ENCODE measurements at regions not wholly inside any gene's neighbourhood (a gene's known extent, or its start where the extent isn't known, plus 50 kb on each side); places are given as distances from the start of the nearest gene placed in this dataset.

DNA sequence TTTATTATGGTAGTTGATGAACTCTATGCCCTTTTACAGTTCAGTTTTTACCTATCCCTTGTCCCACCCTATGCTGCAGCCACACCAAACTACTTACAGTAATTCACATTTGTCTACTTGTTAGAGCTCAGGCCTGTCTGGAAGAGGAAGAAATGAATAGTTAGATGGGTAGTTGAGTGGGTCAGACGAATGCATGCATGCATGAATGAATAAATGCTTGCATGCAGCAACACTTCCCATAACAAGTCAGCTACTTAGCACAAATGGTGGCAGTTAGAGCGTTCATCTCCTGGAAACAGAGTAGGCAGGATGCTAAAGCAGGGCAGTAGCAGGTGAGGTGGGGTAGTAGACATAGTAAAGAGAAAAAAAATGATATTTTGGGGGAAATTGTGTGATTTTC lies 322.3 kb downstream of the NDFIP2 start:
- no peak overlapping the region for H3K9ac ChIP-seq (ENCODE audit: low read length)
- no peak overlapping the region for H2AFZ ChIP-seq (ENCODE audit: low read depth, low read length, poor library complexity, severe bottlenecking)
- BruUV-seq (replicated peaks), result no TSS peak
- H3K27me3 ChIP-seq (ENCODE audit: insufficient read depth, low read length), result no peaks in the 10 kb centered on the region
- POLR2A ChIA-PET, result no interaction called here
- H3K4me2 ChIP-seq (ENCODE audit: low read length), result no peak overlapping the region
- H3K27ac ChIP-seq (ENCODE audit: low read depth, low read length), result no peak overlapping the region
- no peaks in the 10 kb centered on the region for H3K79me2 ChIP-seq (ENCODE audit: insufficient read depth, low read length)
- DNase-seq (ENCODE audit: low read depth, low spot score), result no peak
- H3K4me3 ChIP-seq (replicated peaks in 1 of 2; ENCODE audit: low read depth in 1 of 2, low read length in 2 of 2), result no peak overlapping the region
- H3K9me2 ChIP-seq (ENCODE audit: insufficient read depth), result no peaks in the 10 kb centered on the region
- H3K9me3 ChIP-seq (ENCODE audit: control insufficient read depth in 1 of 2, insufficient read depth in 1 of 2, low read depth in 1 of 2, low read length in 2 of 2), result no peaks in the 10 kb centered on the region; a peak in 1 of 4 replicates
- RAD21 ChIA-PET (ENCODE audit: low non-redundant PET in 1 of 2, low total read pairs in 2 of 2, uncharacterized antibody in 2 of 2, unreplicated experiment in 2 of 2), result no interaction called here
- intact Hi-C loops (cut with micrococcal nuclease), result no loop called here
- H3K36me3 ChIP-seq (ENCODE audit: control insufficient read depth in 1 of 2, insufficient read depth in 2 of 2, low read length in 2 of 2), result no peaks in the 10 kb centered on the region
- no peaks in the 10 kb centered on the region for H3K4me1 ChIP-seq (ENCODE audit: control insufficient read depth in 1 of 2, insufficient read depth in 2 of 2, low read length in 2 of 2)
- H4K20me1 ChIP-seq (ENCODE audit: insufficient read depth), result no peaks in the 10 kb centered on the region
- no peak for ATAC-seq
- CTCF ChIA-PET, result no interaction called here
- TF ChIP-seq ELF1 (IDR thresholded peaks at IDR 0.05; ENCODE audit: borderline replicate concordance, low read depth), result no peak
- TF ChIP-seq CEBPB (IDR thresholded peaks at IDR 0.05; ENCODE audit: low read depth), result no peak
- TF ChIP-seq YY1 (IDR thresholded peaks at IDR 0.05; ENCODE audit: extremely low read depth, insufficient replicate concordance, low read depth, low read length), result no peak
- TF ChIP-seq, protein P1, sequence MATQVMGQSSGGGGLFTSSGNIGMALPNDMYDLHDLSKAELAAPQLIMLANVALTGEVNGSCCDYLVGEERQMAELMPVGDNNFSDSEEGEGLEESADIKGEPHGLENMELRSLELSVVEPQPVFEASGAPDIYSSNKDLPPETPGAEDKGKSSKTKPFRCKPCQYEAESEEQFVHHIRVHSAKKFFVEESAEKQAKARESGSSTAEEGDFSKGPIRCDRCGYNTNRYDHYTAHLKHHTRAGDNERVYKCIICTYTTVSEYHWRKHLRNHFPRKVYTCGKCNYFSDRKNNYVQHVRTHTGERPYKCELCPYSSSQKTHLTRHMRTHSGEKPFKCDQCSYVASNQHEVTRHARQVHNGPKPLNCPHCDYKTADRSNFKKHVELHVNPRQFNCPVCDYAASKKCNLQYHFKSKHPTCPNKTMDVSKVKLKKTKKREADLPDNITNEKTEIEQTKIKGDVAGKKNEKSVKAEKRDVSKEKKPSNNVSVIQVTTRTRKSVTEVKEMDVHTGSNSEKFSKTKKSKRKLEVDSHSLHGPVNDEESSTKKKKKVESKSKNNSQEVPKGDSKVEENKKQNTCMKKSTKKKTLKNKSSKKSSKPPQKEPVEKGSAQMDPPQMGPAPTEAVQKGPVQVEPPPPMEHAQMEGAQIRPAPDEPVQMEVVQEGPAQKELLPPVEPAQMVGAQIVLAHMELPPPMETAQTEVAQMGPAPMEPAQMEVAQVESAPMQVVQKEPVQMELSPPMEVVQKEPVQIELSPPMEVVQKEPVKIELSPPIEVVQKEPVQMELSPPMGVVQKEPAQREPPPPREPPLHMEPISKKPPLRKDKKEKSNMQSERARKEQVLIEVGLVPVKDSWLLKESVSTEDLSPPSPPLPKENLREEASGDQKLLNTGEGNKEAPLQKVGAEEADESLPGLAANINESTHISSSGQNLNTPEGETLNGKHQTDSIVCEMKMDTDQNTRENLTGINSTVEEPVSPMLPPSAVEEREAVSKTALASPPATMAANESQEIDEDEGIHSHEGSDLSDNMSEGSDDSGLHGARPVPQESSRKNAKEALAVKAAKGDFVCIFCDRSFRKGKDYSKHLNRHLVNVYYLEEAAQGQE (IDR thresholded peaks at IDR 0.05; ENCODE audit: low read depth), result no peak
- TF ChIP-seq ZFX (IDR thresholded peaks at IDR 0.05), result no peak
- no peak for TF ChIP-seq SP1 (IDR thresholded peaks at IDR 0.05; ENCODE audit: low read depth)
- TF ChIP-seq, protein P2, sequence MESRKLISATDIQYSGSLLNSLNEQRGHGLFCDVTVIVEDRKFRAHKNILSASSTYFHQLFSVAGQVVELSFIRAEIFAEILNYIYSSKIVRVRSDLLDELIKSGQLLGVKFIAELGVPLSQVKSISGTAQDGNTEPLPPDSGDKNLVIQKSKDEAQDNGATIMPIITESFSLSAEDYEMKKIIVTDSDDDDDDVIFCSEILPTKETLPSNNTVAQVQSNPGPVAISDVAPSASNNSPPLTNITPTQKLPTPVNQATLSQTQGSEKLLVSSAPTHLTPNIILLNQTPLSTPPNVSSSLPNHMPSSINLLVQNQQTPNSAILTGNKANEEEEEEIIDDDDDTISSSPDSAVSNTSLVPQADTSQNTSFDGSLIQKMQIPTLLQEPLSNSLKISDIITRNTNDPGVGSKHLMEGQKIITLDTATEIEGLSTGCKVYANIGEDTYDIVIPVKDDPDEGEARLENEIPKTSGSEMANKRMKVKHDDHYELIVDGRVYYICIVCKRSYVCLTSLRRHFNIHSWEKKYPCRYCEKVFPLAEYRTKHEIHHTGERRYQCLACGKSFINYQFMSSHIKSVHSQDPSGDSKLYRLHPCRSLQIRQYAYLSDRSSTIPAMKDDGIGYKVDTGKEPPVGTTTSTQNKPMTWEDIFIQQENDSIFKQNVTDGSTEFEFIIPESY (IDR thresholded peaks at IDR 0.05; ENCODE audit: extremely low read depth, insufficient replicate concordance, low read length), result no peak
- TF ChIP-seq SRF (IDR thresholded peaks at IDR 0.05; ENCODE audit: low read depth), result no peak
- no peak for TF ChIP-seq EZH2 (IDR thresholded peaks at IDR 0.05)
- TF ChIP-seq EZH2phosphoT487 (IDR thresholded peaks at IDR 0.05; ENCODE audit: borderline replicate concordance), result no peak
- no peak for TF ChIP-seq RAD21 (IDR thresholded peaks at IDR 0.05; ENCODE audit: low read depth)
- TF ChIP-seq POLR2A (IDR thresholded peaks at IDR 0.05; ENCODE audit: borderline replicate concordance, extremely low read depth, insufficient read depth, insufficient read length), result no peak
- no peak for TF ChIP-seq POLR2AphosphoS5 (IDR thresholded peaks at IDR 0.05; ENCODE audit: low read depth, low read length)
- TF ChIP-seq, protein P3, sequence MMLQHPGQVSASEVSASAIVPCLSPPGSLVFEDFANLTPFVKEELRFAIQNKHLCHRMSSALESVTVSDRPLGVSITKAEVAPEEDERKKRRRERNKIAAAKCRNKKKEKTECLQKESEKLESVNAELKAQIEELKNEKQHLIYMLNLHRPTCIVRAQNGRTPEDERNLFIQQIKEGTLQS (IDR thresholded peaks at IDR 0.05), result no peak
- TF ChIP-seq JUND (IDR thresholded peaks at IDR 0.05), result no peak
- TF ChIP-seq SIN3A (IDR thresholded peaks at IDR 0.05; ENCODE audit: low read depth), result no peak
- TF ChIP-seq TCF7L2 (IDR thresholded peaks at IDR 0.05; ENCODE audit: borderline replicate concordance, extremely low read depth, insufficient read depth, insufficient read length), result no peak
- TF ChIP-seq, protein P4, sequence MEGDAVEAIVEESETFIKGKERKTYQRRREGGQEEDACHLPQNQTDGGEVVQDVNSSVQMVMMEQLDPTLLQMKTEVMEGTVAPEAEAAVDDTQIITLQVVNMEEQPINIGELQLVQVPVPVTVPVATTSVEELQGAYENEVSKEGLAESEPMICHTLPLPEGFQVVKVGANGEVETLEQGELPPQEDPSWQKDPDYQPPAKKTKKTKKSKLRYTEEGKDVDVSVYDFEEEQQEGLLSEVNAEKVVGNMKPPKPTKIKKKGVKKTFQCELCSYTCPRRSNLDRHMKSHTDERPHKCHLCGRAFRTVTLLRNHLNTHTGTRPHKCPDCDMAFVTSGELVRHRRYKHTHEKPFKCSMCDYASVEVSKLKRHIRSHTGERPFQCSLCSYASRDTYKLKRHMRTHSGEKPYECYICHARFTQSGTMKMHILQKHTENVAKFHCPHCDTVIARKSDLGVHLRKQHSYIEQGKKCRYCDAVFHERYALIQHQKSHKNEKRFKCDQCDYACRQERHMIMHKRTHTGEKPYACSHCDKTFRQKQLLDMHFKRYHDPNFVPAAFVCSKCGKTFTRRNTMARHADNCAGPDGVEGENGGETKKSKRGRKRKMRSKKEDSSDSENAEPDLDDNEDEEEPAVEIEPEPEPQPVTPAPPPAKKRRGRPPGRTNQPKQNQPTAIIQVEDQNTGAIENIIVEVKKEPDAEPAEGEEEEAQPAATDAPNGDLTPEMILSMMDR (IDR thresholded peaks at IDR 0.05 in 2 of 3, conservative IDR thresholded peaks at IDR 0.05 in 1 of 3; ENCODE audit: borderline replicate concordance in 1 of 3, insufficient read depth in 1 of 3, low read depth in 2 of 3, low read length in 2 of 3), result no peak
